HG03439 (cell line): ENCODE measurements at regions not wholly inside any gene's neighbourhood (a gene's known extent, or its start where the extent isn't known, plus 50 kb on each side); places are given as distances from the start of the nearest gene placed in this dataset.
"Not testable (repeated sequence)": the region's sequence is repeated elsewhere in the genome, so short reads cannot be mapped to it uniquely, and the experiment has no call there.

Source experiments
- ATAC-seq: cut with Tn5 transposase; IDR thresholded peaks from one replicate; pipeline ENCODE4 v1.9.1; 2021; ENCODE audit warnings: mild to moderate bottlenecking, moderate library complexity; ENCODE audit not compliant: unreplicated experiment

- no peak for ATAC-seq
Observed at GRCh38 chr15:26197719-26198118, 334.6 kb upstream of the ATP10A start.

GRCh38 chr15:26197060-26197459 is 333.9 kb upstream of the ATP10A start:
- ATAC-seq = no peak

GRCh38 chr15:26191193-26191592 is 328.1 kb upstream of the ATP10A start:
- ATAC-seq = no peak

- not testable (repeated sequence) for ATAC-seq
Observed at GRCh38 chr15:26186138-26186537, 323.0 kb upstream of the ATP10A start.

GRCh38 chr15:26182441-26182840 is 319.3 kb upstream of the ATP10A start:
- ATAC-seq = no peak

GRCh38 chr15:26179906-26180305 is 316.8 kb upstream of the ATP10A start:
- no peak for ATAC-seq

GRCh38 chr15:26178640-26179220 is 315.6 kb upstream of the ATP10A start:
- ATAC-seq = no peak

GRCh38 chr15:26177816-26178215 is 314.7 kb upstream of the ATP10A start:
- ATAC-seq = no peak

GRCh38 chr15:26176831-26177230 is 313.7 kb upstream of the ATP10A start:
- no peak for ATAC-seq

GRCh38 chr15:26171266-26171665 is 308.1 kb upstream of the ATP10A start:
- no peak for ATAC-seq

GRCh38 chr15:26166429-26166828 is 303.3 kb upstream of the ATP10A start:
- no peak for ATAC-seq

GRCh38 chr15:26165546-26165945 is 302.4 kb upstream of the ATP10A start:
- no peak for ATAC-seq

- ATAC-seq = no peak
Observed at GRCh38 chr15:26160343-26160742, 297.2 kb upstream of the ATP10A start.

GRCh38 chr15:26158176-26158575 is 295.0 kb upstream of the ATP10A start:
- ATAC-seq = no peak

GRCh38 chr15:26157081-26157480 is 294.0 kb upstream of the ATP10A start:
- ATAC-seq = no peak

GRCh38 chr15:26156051-26156450 is 292.9 kb upstream of the ATP10A start:
- no peak for ATAC-seq

- no peak for ATAC-seq
Observed at GRCh38 chr15:26148156-26148860, 285.2 kb upstream of the ATP10A start.

- no peak for ATAC-seq
Observed at GRCh38 chr15:26146202-26146601, 283.1 kb upstream of the ATP10A start.

- ATAC-seq = no peak
Observed at GRCh38 chr15:26145796-26146195, 282.7 kb upstream of the ATP10A start.

GRCh38 chr15:26144836-26145235 is 281.7 kb upstream of the ATP10A start:
- no peak for ATAC-seq

GRCh38 chr15:26143221-26143620 is 280.1 kb upstream of the ATP10A start:
- no peak for ATAC-seq

GRCh38 chr15:26134812-26135211 is 271.7 kb upstream of the ATP10A start:
- ATAC-seq = no peak

- no peak for ATAC-seq
Observed at GRCh38 chr15:26134152-26134551, 271.0 kb upstream of the ATP10A start.
